Caco-2 (cell line): ENCODE measurements at regions not wholly inside any gene's neighbourhood (a gene's known extent, or its start where the extent isn't known, plus 50 kb on each side); places are given as distances from the start of the nearest gene placed in this dataset.

Experiments used
- BruUV-seq: library from RNA; stranded (reverse); fragments of 400-500 nt; replicated peaks from 2 replicates; lab custom pipeline; 2021; lab: Mats Ljungman, UMichigan
- CTCF ChIA-PET: fragments of 300-600 bp; sonication (Branson Sonifier 250); formaldehyde crosslinking; loops from one replicate; lab custom pipeline; 2022; ENCODE audit warnings: antibody characterized with exemption; lab: Charles Lee
- POLR2A ChIA-PET: fragments of 300-600 bp; sonication (Branson Sonifier 250); formaldehyde crosslinking; loops from one replicate; lab custom pipeline; 2022; ENCODE audit warnings: antibody characterized with exemption; lab: Charles Lee
- DNase-seq, 2 experiments: peaks; one replicate each; pipeline versions ENCODE4 v3.0.0 to v3.0.0-alpha.2; 2020 to 2022
- H3K27me3 ChIP-seq: replicated peaks from 2 replicates; pipeline ENCODE4 v1.6.0; 2011; ENCODE audit warnings: low read length; ENCODE audit not compliant: control insufficient read depth, insufficient read depth
- H3K36me3 ChIP-seq: 2 replicates; pipeline ENCODE4 v1.5.1; 2011; ENCODE audit warnings: low read length; ENCODE audit not compliant: control insufficient read depth, insufficient read depth
- H3K4me1 ChIP-seq: fragments of 250-450 bp; sonication (Bioruptor Pico); 2 replicates; pipeline ENCODE4 v1.5.1; 2020; ENCODE audit warnings: mild to moderate bottlenecking
- H3K4me3 ChIP-seq: 2 replicates; pipeline ENCODE4 v1.5.1; 2011; ENCODE audit warnings: low read depth, mild to moderate bottlenecking, control low read depth, low read length
- H3K9me3 ChIP-seq: fragments of 250-450 bp; sonication (Bioruptor Pico); 2 replicates; pipeline ENCODE4 v1.5.1; 2020; ENCODE audit warnings: mild to moderate bottlenecking, moderate library complexity
- H3K27ac Mint-ChIP-seq: one replicate; pipeline ENCODE4 v1.8.0; 2022; ENCODE audit warnings: mixed read lengths; ENCODE audit not compliant: unreplicated experiment
- H3K27me3 Mint-ChIP-seq: one replicate; pipeline ENCODE4 v1.8.0; 2022; ENCODE audit warnings: mixed read lengths; ENCODE audit not compliant: insufficient read depth, unreplicated experiment
- H3K36me3 Mint-ChIP-seq: one replicate; pipeline ENCODE4 v1.8.0; 2022; ENCODE audit warnings: mild to moderate bottlenecking, mixed read lengths; ENCODE audit not compliant: insufficient read depth, unreplicated experiment
- H3K4me1 Mint-ChIP-seq: one replicate; pipeline ENCODE4 v1.8.0; 2022; ENCODE audit warnings: low read depth, mixed read lengths; ENCODE audit not compliant: unreplicated experiment
- H3K4me3 Mint-ChIP-seq: one replicate; pipeline ENCODE4 v1.8.0; 2022; ENCODE audit warnings: mild to moderate bottlenecking, moderate library complexity, mixed read lengths; ENCODE audit not compliant: unreplicated experiment
- H3K9me3 Mint-ChIP-seq: one replicate; pipeline ENCODE4 v1.8.0; 2022; ENCODE audit warnings: mixed read lengths; ENCODE audit not compliant: unreplicated experiment
- CTCF ChIP-seq, 2 experiments: fragments of 200-600 bp in 1 of 2; IDR thresholded peaks; 1 replicate in 1 of 2; 2 replicates in 1 of 2; pipeline versions ENCODE4 v1.5.1 to v1.8.0; 2011 to 2022; ENCODE audit warnings: antibody characterized with exemption in 1 of 2, control low read depth in 1 of 2, inconsistent platforms in 1 of 2, low read depth in 1 of 2, low read length in 1 of 2, mild to moderate bottlenecking in 1 of 2, moderate library complexity in 1 of 2; ENCODE audit not compliant: insufficient read depth in 1 of 2, severe bottlenecking in 1 of 2, unreplicated experiment in 1 of 2
- intact Hi-C: fragments of 100-400 bp; cut with micrococcal nuclease; formaldehyde crosslinking; loops from one replicate; pipeline ENCODE4 v1.10.0; 2022; ENCODE audit not compliant: unreplicated experiment

- H3K9me3 Mint-ChIP-seq, result peaks cover 17% of the 10 kb centered on the region
- H3K9me3 ChIP-seq, result no peaks in the 10 kb centered on the region; the same call in none of the 2 replicates
- BruUV-seq, result no TSS peak
- H3K27me3 Mint-ChIP-seq, result no peaks in the 10 kb centered on the region
- H3K36me3 ChIP-seq, result no peaks in the 10 kb centered on the region
- no peak overlapping the region for H3K4me3 ChIP-seq
- no peaks in the 10 kb centered on the region for H3K4me1 ChIP-seq
- no peaks in the 10 kb centered on the region for H3K27me3 ChIP-seq
- no peak overlapping the region for H3K27ac Mint-ChIP-seq
- intact Hi-C loops, result no loop called here
- no peak for DNase-seq
- no peak overlapping the region for H3K4me3 Mint-ChIP-seq
- no peak for TF ChIP-seq CTCF (IDR thresholded peaks at IDR 0.05; ENCODE audit: insufficient read depth in 1 of 2, low read depth in 1 of 2, low read length in 1 of 2, severe bottlenecking in 1 of 2, unreplicated experiment in 1 of 2)
- ChIA-PET POLR2A (no interaction called here), CTCF (no interaction called here)
- H3K4me1 Mint-ChIP-seq, result no peaks in the 10 kb centered on the region
- no peaks in the 10 kb centered on the region for H3K36me3 Mint-ChIP-seq
Measured at GRCh38 chr1:239507826-239508225, 121.5 kb downstream of the CHRM3 start.

GRCh38 chr1:239511875-239512274, 125.5 kb downstream of the CHRM3 start:
- CTCF ChIA-PET, result no interaction called here

GRCh38 chr1:239516579-239516978, 130.2 kb downstream of the CHRM3 start:
- Mint-ChIP-seq H3K36me3 (no peaks in the 10 kb centered on the region), H3K4me1 (no peaks in the 10 kb centered on the region), H3K4me3 (no peak overlapping the region), H3K27ac (no peak overlapping the region), H3K9me3 (no peaks in the 10 kb centered on the region), H3K27me3 (no peaks in the 10 kb centered on the region)
- CTCF ChIA-PET, result no interaction called here
- no peak overlapping the region for H3K4me3 ChIP-seq
- TF ChIP-seq CTCF (IDR thresholded peaks at IDR 0.05; ENCODE audit: insufficient read depth in 1 of 2, low read depth in 1 of 2, low read length in 1 of 2, severe bottlenecking in 1 of 2, unreplicated experiment in 1 of 2), result no peak
- no peaks in the 10 kb centered on the region; the same call in 1 of the 2 replicates for H3K27me3 ChIP-seq
- no peaks in the 10 kb centered on the region for H3K36me3 ChIP-seq
- H3K4me1 ChIP-seq, result no peaks in the 10 kb centered on the region
- no peaks in the 10 kb centered on the region for H3K9me3 ChIP-seq
- no peak for DNase-seq
- BruUV-seq, result no TSS peak
- POLR2A ChIA-PET, result no interaction called here
- intact Hi-C loops, result no loop called here

More at GRCh38 chr1:239511875-239512274, 125.5 kb downstream of the CHRM3 start:
- H3K4me1 Mint-ChIP-seq, result no peaks in the 10 kb centered on the region
- no TSS peak for BruUV-seq
- no peak for TF ChIP-seq CTCF (IDR thresholded peaks at IDR 0.05; ENCODE audit: insufficient read depth in 1 of 2, low read depth in 1 of 2, low read length in 1 of 2, severe bottlenecking in 1 of 2, unreplicated experiment in 1 of 2)
- H3K27me3 Mint-ChIP-seq, result no peaks in the 10 kb centered on the region
- no peaks in the 10 kb centered on the region; the same call in 1 of the 2 replicates for H3K9me3 ChIP-seq
- H3K36me3 ChIP-seq, result no peaks in the 10 kb centered on the region
- no peak overlapping the region for H3K27ac Mint-ChIP-seq
- intact Hi-C loops, result no loop called here
- no peak overlapping the region for H3K4me3 ChIP-seq
- no peaks in the 10 kb centered on the region for H3K4me1 ChIP-seq
- DNase-seq, result no peak
- H3K9me3 Mint-ChIP-seq, result no peaks in the 10 kb centered on the region
- no peaks in the 10 kb centered on the region; the same call in 1 of the 2 replicates for H3K27me3 ChIP-seq
- H3K4me3 Mint-ChIP-seq, result no peak overlapping the region
- H3K36me3 Mint-ChIP-seq, result no peaks in the 10 kb centered on the region
- POLR2A ChIA-PET, result no interaction called here
